Osteocyte (in vitro differentiated cells): ENCODE measurements at regions not wholly inside any gene's neighbourhood (a gene's known extent, or its start where the extent isn't known, plus 50 kb on each side); places are given as distances from the start of the nearest gene placed in this dataset.

Experiments used
- DNase-seq: peaks from one replicate; pipeline ENCODE4 v3.0.0; 2021; ENCODE audit warnings: mixed read lengths; ENCODE audit not compliant: unreplicated experiment; ENCODE audit errors: extremely low spot score
- H3K27ac Mint-ChIP-seq: one replicate; pipeline ENCODE4 v1.8.0; 2021; ENCODE audit warnings: mild to moderate bottlenecking, mixed read lengths; ENCODE audit not compliant: unreplicated experiment
- H3K27me3 Mint-ChIP-seq: one replicate; pipeline ENCODE4 v1.8.0; 2021; ENCODE audit warnings: mixed read lengths; ENCODE audit not compliant: unreplicated experiment
- H3K36me3 Mint-ChIP-seq: one replicate; pipeline ENCODE4 v1.8.0; 2021; ENCODE audit warnings: mixed read lengths; ENCODE audit not compliant: unreplicated experiment
- H3K4me1 Mint-ChIP-seq: one replicate; pipeline ENCODE4 v1.8.0; 2021; ENCODE audit warnings: mixed read lengths; ENCODE audit not compliant: unreplicated experiment
- H3K4me3 Mint-ChIP-seq: one replicate; pipeline ENCODE4 v1.8.0; 2021; ENCODE audit warnings: mild to moderate bottlenecking, moderate library complexity, mixed read lengths; ENCODE audit not compliant: unreplicated experiment
- H3K9me3 Mint-ChIP-seq: one replicate; pipeline ENCODE4 v1.8.0; 2021; ENCODE audit warnings: mixed read lengths; ENCODE audit not compliant: unreplicated experiment
- CTCF ChIP-seq: fragments of 200-600 bp; sonication (generic); IDR thresholded peaks from 2 replicates; pipeline ENCODE4 v1.5.0; 2021; ENCODE audit warnings: antibody characterized with exemption, mild to moderate bottlenecking, moderate library complexity

GRCh38 chr5:110255194-110255593 lies 471.3 kb downstream of the TMEM232 start:
- Mint-ChIP-seq H3K27ac (no peak overlapping the region), H3K27me3 (no peaks in the 10 kb centered on the region), H3K9me3 (no peaks in the 10 kb centered on the region), H3K4me1 (peaks cover 16% of the 10 kb centered on the region), H3K4me3 (no peak overlapping the region), H3K36me3 (no peaks in the 10 kb centered on the region)
- no peak for TF ChIP-seq CTCF
- DNase-seq = no peak

- Mint-ChIP-seq H3K4me3 (no peak overlapping the region), H3K27me3 (no peaks in the 10 kb centered on the region), H3K9me3 (no peaks in the 10 kb centered on the region), H3K36me3 (no peaks in the 10 kb centered on the region), H3K4me1 (peaks cover 20% of the 10 kb centered on the region), H3K27ac (no peak overlapping the region)
- no peak for TF ChIP-seq CTCF
- DNase-seq = no peak
These were observed 470.2 kb downstream of the TMEM232 start for GRCh38 chr5:110256298-110256697.

GRCh38 chr5:110257971-110258370 lies 468.5 kb downstream of the TMEM232 start:
- TF ChIP-seq CTCF = no peak
- H3K27me3 Mint-ChIP-seq = no peaks in the 10 kb centered on the region
- no peak overlapping the region for H3K27ac Mint-ChIP-seq
- peaks cover 22% of the 10 kb centered on the region for H3K4me1 Mint-ChIP-seq
- DNase-seq = no peak
- no peaks in the 10 kb centered on the region for H3K9me3 Mint-ChIP-seq
- no peak overlapping the region for H3K4me3 Mint-ChIP-seq
- no peaks in the 10 kb centered on the region for H3K36me3 Mint-ChIP-seq

DNA sequence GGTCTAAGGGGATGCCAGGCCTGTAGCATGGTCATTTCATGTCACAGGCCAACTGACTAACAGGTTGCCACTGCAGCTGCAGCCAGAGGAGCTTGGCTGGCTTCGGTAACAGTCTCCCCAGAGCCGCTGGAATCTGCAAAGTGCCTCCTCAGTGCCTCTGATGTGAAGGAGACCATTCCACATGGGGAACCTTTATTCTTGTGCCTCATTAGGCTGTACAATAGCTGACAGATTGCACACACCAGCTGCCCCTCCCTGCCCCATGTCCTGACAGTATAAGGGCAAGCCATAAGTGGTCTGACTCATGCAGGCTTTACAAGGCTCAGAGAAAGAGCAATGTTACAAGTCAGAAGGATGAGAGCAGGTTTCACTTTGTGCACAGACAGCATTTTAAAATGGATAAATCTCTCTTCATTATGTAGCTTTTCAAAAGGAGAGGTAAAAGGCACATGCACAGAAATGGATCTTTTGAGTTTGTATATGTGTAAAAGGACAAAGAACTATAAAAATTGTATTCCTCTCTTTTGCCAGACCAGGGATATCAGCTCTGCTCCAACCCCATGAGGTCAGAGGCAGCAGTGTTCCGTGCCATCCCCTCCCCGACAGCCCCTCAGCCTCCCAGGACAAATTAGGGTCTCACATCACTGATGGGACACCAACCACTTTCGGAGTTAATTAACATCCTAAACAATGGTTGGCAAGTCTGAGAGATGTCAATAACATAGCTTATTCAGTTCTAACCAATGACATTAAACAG lies 467.8 kb downstream of the TMEM232 start:
- H3K27ac Mint-ChIP-seq = no peak overlapping the region
- no peak for TF ChIP-seq CTCF

DNA sequence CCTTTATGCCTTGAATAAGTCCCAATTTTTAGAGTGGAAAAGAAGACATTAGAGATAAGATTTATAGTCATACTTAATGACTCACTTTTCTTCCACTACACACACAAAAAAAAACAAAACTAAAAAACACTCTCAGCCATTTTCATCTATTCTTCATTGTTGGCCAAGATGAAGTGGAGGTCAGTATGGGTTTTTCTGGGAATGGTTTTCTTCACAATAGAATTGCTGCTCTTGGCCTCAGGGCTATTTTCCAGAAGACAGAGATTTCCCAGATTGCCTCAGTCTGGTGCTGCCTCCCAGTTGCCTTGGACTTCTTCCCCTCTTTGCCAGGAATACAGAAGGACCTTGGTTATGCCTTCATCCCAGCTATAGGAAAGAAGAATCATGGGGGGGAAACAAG lies 463.7 kb downstream of the TMEM232 start:
- H3K4me1 Mint-ChIP-seq = peaks cover 20% of the 10 kb centered on the region
- no peaks in the 10 kb centered on the region for H3K27me3 Mint-ChIP-seq
- no peak for TF ChIP-seq CTCF
- H3K36me3 Mint-ChIP-seq = no peaks in the 10 kb centered on the region
- H3K4me3 Mint-ChIP-seq = no peak overlapping the region
- H3K9me3 Mint-ChIP-seq = no peaks in the 10 kb centered on the region
- no peak overlapping the region for H3K27ac Mint-ChIP-seq
- no peak for DNase-seq

More for the DNA sequence above, 467.8 kb downstream of the TMEM232 start:
- DNase-seq = no peak
- Mint-ChIP-seq H3K27me3 (no peaks in the 10 kb centered on the region), H3K36me3 (no peaks in the 10 kb centered on the region), H3K4me3 (no peak overlapping the region), H3K9me3 (no peaks in the 10 kb centered on the region), H3K4me1 (peaks cover 20% of the 10 kb centered on the region)
